ENCODE measurements at regions not wholly inside any gene's neighbourhood (a gene's known extent, or its start where the extent isn't known, plus 50 kb on each side); places are given as distances from the start of the nearest gene placed in this dataset.

GRCh38 chr5:2136728-2137333 is 254.1 kb upstream of the IRX4 start:
- Histone ChIP-seq H2AFZ (ENCODE audit: low read depth, low read length) (no peak overlapping the region), H3K27me3 (ENCODE audit: control insufficient read depth in 2 of 2, insufficient read depth in 2 of 2, low read length in 2 of 2) (no peaks in the 10 kb centered on the region), H3K4me3 (replicated peaks in 1 of 3; ENCODE audit: insufficient read depth in 1 of 3, low read depth in 1 of 3, low read length in 3 of 3) (no peak overlapping the region), H3K27ac (ENCODE audit: insufficient read depth, low read depth, low read length) (no peak overlapping the region), H3K4me1 (ENCODE audit: control insufficient read depth, extremely low read depth, insufficient read depth, low read length) (no peaks in the 10 kb centered on the region), H4K20me1 (replicated peaks; ENCODE audit: control insufficient read depth, extremely low read depth, insufficient read depth, low read length) (no peaks in the 10 kb centered on the region), H3K9me1 (replicated peaks; ENCODE audit: control insufficient read depth, extremely low read depth, insufficient read depth, low read length) (no peaks in the 10 kb centered on the region), H3K79me2 (ENCODE audit: control insufficient read depth, insufficient read depth, low read length) (no peaks in the 10 kb centered on the region), H3K4me2 (ENCODE audit: insufficient read depth, low read length) (no peak overlapping the region), H3K36me3 (ENCODE audit: control insufficient read depth in 2 of 2, extremely low read depth in 1 of 2, insufficient read depth in 2 of 2, low read length in 2 of 2) (no peaks in the 10 kb centered on the region), H3K9me3 (replicated peaks; ENCODE audit: control insufficient read depth, insufficient read depth, low read length) (peaks cover 3% of the 10 kb centered on the region), H3K9ac (replicated peaks; ENCODE audit: extremely low read depth, insufficient read depth, low read length) (no peak overlapping the region)
- TF ChIP-seq MAX (IDR thresholded peaks at IDR 0.05; ENCODE audit: insufficient read depth, insufficient read length) = no peak
- no peak for TF ChIP-seq MYC (IDR thresholded peaks at IDR 0.05; ENCODE audit: low read depth, low read length)
- TF ChIP-seq POLR2A (IDR thresholded peaks at IDR 0.05; ENCODE audit: low read depth, low read length) = no peak
- no peak for TF ChIP-seq POLR2AphosphoS5 (IDR thresholded peaks at IDR 0.05; ENCODE audit: insufficient read depth, low read depth, low read length)
- TF ChIP-seq EZH2 (IDR thresholded peaks at IDR 0.05; ENCODE audit: borderline replicate concordance, low read depth, low read length, severe bottlenecking) = no peak
- TF ChIP-seq GATA2 (IDR thresholded peaks at IDR 0.05; ENCODE audit: insufficient read depth, insufficient read length, low read depth, low read length) = no peak
- no peak for TF ChIP-seq CTCF (IDR thresholded peaks at IDR 0.05; ENCODE audit: extremely low read depth in 1 of 2, insufficient read depth in 1 of 2, low read depth in 1 of 2, low read length in 2 of 2)
- TF ChIP-seq FOS (IDR thresholded peaks at IDR 0.05; ENCODE audit: borderline replicate concordance, insufficient read depth, low read length) = no peak
- no peak for TF ChIP-seq JUN (IDR thresholded peaks at IDR 0.05; ENCODE audit: borderline replicate concordance, insufficient read depth, insufficient read length, low read depth)
- intact Hi-C loops (cut with micrococcal nuclease) (no loop called here), dilution Hi-C loops (cut with MboI; ENCODE audit: extremely low pct_ligation_motif_present, low sequenced_read_pairs) (no loop called here)
- FAIRE-seq (no peak), DNase-seq (ENCODE audit: low read depth, low spot score) (no peak)
- ChIA-PET CTCF (no interaction called here), POLR2A (no interaction called here)
- BruUV-seq (replicated peaks) = no TSS peak

All from endothelial cell of umbilical vein (primary cell).